MM.1S (cell line): ENCODE measurements at regions not wholly inside any gene's neighbourhood (a gene's known extent, or its start where the extent isn't known, plus 50 kb on each side); places are given as distances from the start of the nearest gene placed in this dataset.

Experiments
- DNase-seq: peaks from one replicate; pipeline ENCODE4 v3.0.0-alpha.2; 2015
- H2AFZ ChIP-seq: fragments of 300-600 bp; sonication (generic); 2 replicates; pipeline ENCODE4 v1.6.0; 2016; ENCODE audit warnings: antibody characterized with exemption, low read length
- H3F3A ChIP-seq: fragments of 300-600 bp; sonication (generic); 2 replicates; pipeline ENCODE4 v1.6.1; 2016; ENCODE audit warnings: mild to moderate bottlenecking, antibody characterized with exemption, low read length, moderate library complexity, mixed read lengths; ENCODE audit not compliant: insufficient read depth
- H3K27ac ChIP-seq: fragments of 300-600 bp; sonication (generic); 2 replicates; pipeline ENCODE4 v1.5.1; 2016; ENCODE audit warnings: mild to moderate bottlenecking, low read length
- H3K27me3 ChIP-seq: fragments of 300-600 bp; sonication (generic); replicated peaks from 2 replicates; pipeline ENCODE4 v1.6.0; 2016; ENCODE audit warnings: low read length; ENCODE audit not compliant: insufficient read depth
- H3K36me3 ChIP-seq: fragments of 300-600 bp; sonication (generic); replicated peaks from 2 replicates; pipeline ENCODE4 v1.6.1; 2016; ENCODE audit warnings: mild to moderate bottlenecking, low read length, mixed read lengths; ENCODE audit not compliant: insufficient read depth
- H3K4me1 ChIP-seq: fragments of 300-600 bp; sonication (generic); 2 replicates; pipeline ENCODE4 v1.6.1; 2016; ENCODE audit warnings: low read length, mixed read lengths
- H3K4me2 ChIP-seq: fragments of 300-600 bp; sonication (generic); 2 replicates; pipeline ENCODE4 v1.6.0; 2016; ENCODE audit warnings: low read depth, low read length
- H3K4me3 ChIP-seq: fragments of 300-600 bp; sonication (generic); 2 replicates; pipeline ENCODE4 v1.5.1; 2016; ENCODE audit warnings: low read length, mixed read lengths
- H3K79me2 ChIP-seq: fragments of 300-600 bp; sonication (generic); 2 replicates; pipeline ENCODE4 v1.6.1; 2016; ENCODE audit warnings: mixed run types, low read length, mixed read lengths
- H3K9ac ChIP-seq: fragments of 300-600 bp; sonication (generic); 2 replicates; pipeline ENCODE4 v1.6.1; 2016; ENCODE audit warnings: low read length, mixed read lengths
- H3K9me2 ChIP-seq: fragments of 300-600 bp; sonication (generic); replicated peaks from 2 replicates; pipeline ENCODE4 v1.6.1; 2016; ENCODE audit warnings: mild to moderate bottlenecking, low read length, mixed read lengths; ENCODE audit not compliant: insufficient read depth
- H3K9me3 ChIP-seq: fragments of 300-600 bp; sonication (generic); replicated peaks from 2 replicates; pipeline ENCODE4 v1.6.1; 2016; ENCODE audit warnings: mild to moderate bottlenecking, low read length, mixed read lengths; ENCODE audit not compliant: insufficient read depth
- H4K20me1 ChIP-seq: fragments of 300-600 bp; sonication (generic); 2 replicates; pipeline ENCODE4 v1.6.1; 2016; ENCODE audit warnings: mild to moderate bottlenecking, low read length, moderate library complexity, mixed read lengths; ENCODE audit not compliant: insufficient read depth
- EZH2 ChIP-seq: fragments of 300-600 bp; sonication (generic); optimal IDR thresholded peaks from 2 replicates; pipeline ENCODE3; 2017; ENCODE audit warnings: low read depth, mild to moderate bottlenecking, antibody characterized with exemption, low read length, mixed read lengths
- EZH2phosphoT487 ChIP-seq: fragments of 300-600 bp; sonication (generic); IDR thresholded peaks from 2 replicates; pipeline ENCODE4 v1.6.1; 2018; ENCODE audit warnings: antibody characterized with exemption, low read length
- TF ChIP-seq, protein P1 (sequence below): fragments of 300-600 bp; sonication (generic); IDR thresholded peaks from 2 replicates; pipeline ENCODE4 v1.5.1; 2016; ENCODE audit warnings: antibody characterized with exemption, low read length, mixed read lengths

DNA sequence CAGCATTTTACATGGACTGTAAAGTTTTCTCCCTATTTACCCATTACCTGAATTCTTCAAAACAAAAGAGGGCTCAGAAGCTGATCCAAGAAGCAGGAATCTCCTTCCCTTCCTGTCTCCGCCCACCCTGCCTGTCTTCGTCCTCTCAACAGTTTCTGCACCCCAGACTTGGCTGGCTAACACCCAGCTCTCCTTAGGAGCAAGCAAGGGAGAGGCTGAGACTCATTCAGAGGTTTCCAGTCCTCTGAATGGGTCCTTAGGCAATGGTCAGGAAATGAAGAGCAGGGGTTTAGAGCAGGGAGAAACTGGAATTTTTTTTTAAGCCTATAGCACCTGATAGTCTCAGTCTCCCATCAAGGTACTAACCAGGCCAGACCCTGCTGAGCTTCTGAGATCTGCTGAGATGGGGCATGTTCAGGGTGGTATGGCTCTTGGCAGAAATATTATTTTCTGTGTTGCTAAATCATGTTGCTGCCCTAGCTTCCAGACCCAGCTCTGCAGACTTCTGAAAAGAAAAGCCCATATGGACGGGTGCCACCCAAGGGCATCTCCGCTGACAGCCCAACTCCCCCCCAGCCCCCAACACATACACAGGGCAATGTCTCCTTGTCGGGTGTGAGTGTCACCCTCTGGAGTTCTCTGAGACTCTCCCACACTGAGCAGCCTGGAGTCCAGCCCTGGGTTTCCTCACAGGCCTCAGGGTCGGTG lies 74.6 kb upstream of the CD93 start:
- Histone ChIP-seq H3K36me3 (no peaks in the 10 kb centered on the region), H3K27ac (peak overlapping the region; percentile 43; the same call in 1 of the 2 replicates), H3K9me2 (no peaks in the 10 kb centered on the region), H3K9me3 (no peaks in the 10 kb centered on the region), H3K27me3 (no peaks in the 10 kb centered on the region), H3K4me3 (no peak overlapping the region), H3F3A (no peaks in the 10 kb centered on the region), H3K79me2 (no peaks in the 10 kb centered on the region), H4K20me1 (no peaks in the 10 kb centered on the region), H3K4me2 (no peak overlapping the region), H2AFZ (no peak overlapping the region), H3K4me1 (no peaks in the 10 kb centered on the region), H3K9ac (no peak overlapping the region)
- TF ChIP-seq EZH2 (no peak), EZH2phosphoT487 (no peak)
- TF ChIP-seq, protein P1, sequence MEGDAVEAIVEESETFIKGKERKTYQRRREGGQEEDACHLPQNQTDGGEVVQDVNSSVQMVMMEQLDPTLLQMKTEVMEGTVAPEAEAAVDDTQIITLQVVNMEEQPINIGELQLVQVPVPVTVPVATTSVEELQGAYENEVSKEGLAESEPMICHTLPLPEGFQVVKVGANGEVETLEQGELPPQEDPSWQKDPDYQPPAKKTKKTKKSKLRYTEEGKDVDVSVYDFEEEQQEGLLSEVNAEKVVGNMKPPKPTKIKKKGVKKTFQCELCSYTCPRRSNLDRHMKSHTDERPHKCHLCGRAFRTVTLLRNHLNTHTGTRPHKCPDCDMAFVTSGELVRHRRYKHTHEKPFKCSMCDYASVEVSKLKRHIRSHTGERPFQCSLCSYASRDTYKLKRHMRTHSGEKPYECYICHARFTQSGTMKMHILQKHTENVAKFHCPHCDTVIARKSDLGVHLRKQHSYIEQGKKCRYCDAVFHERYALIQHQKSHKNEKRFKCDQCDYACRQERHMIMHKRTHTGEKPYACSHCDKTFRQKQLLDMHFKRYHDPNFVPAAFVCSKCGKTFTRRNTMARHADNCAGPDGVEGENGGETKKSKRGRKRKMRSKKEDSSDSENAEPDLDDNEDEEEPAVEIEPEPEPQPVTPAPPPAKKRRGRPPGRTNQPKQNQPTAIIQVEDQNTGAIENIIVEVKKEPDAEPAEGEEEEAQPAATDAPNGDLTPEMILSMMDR, result no peak
- no peak for DNase-seq

DNA sequence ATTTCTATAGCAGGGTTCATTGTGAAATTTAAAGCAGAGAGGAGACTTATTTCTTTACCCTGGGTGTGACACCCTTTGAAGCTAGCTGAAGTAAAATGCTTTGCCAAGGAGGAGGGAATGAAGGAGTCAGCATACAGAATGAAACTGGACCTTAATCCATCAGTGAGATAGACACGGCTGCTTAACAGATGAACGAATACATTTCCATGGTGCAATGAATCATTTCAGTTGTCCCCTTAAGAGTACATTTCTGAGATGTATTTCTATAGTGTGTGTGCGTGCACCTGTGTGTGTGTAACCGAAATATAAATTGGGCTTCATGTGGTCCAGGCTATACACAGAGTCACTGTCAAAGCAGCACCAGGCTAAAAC lies 73.8 kb upstream of the CD93 start:
- H3F3A ChIP-seq, result no peaks in the 10 kb centered on the region
- no peak overlapping the region for H2AFZ ChIP-seq
- no peaks in the 10 kb centered on the region for H3K79me2 ChIP-seq
- no peaks in the 10 kb centered on the region for H3K36me3 ChIP-seq
- TF ChIP-seq EZH2phosphoT487 (no peak), EZH2 (no peak)
- TF ChIP-seq, protein P1, result no peak
- no peaks in the 10 kb centered on the region for H3K27me3 ChIP-seq
- no peak overlapping the region for H3K9ac ChIP-seq
- no peaks in the 10 kb centered on the region for H3K4me1 ChIP-seq
- H3K9me3 ChIP-seq, result no peaks in the 10 kb centered on the region
- H4K20me1 ChIP-seq, result no peaks in the 10 kb centered on the region
- no peak for DNase-seq
- no peak overlapping the region for H3K4me3 ChIP-seq
- no peaks in the 10 kb centered on the region for H3K9me2 ChIP-seq
- peak overlapping the region; percentile 43; the same call in 1 of the 2 replicates for H3K27ac ChIP-seq
- peak overlapping the region; percentile 34; the same call in 1 of the 2 replicates for H3K4me2 ChIP-seq

DNA sequence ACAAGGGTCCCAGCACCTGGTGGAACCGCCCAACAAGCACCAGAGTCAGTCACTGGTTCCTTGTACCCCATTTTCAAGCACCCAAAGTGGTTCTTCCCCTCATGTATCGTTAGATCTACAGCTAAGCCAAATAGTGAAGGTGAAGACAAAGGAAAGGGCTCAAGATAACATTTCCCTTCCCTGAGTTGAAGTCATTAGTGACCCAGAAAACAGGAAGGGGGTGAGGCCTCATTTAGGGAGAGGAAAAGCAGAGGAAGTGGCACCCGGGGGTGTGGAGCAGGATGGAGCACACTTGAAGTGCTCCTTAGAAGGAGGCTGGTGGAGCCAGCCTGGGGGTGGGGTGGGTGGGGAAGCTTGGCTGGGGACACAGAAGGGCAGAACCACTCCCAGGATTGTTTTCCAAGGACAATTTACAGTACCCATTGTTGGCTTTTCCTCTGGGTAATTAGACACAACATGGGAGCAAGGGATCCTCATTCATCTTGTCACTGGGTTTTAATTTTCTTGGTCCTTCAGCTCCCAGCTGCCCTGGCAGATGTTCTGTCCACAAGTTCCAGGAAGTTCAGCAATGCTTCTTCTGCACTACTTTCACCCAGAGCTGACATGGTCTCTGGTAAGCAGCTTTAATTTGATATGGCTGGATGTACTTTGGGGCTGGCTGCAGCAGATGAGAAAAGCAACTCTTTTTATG lies 73.3 kb upstream of the CD93 start:
- H3K27ac ChIP-seq, result peak overlapping the region; percentile 43; the same call in 1 of the 2 replicates

More for the DNA sequence above, 73.3 kb upstream of the CD93 start:
- Histone ChIP-seq H3K9me2 (no peaks in the 10 kb centered on the region), H3K4me1 (no peaks in the 10 kb centered on the region), H3K9ac (no peak overlapping the region), H3K9me3 (no peaks in the 10 kb centered on the region), H4K20me1 (no peaks in the 10 kb centered on the region), H3K27me3 (no peaks in the 10 kb centered on the region), H3K4me2 (peak overlapping the region; percentile 34; the same call in 1 of the 2 replicates), H2AFZ (no peak overlapping the region), H3K36me3 (no peaks in the 10 kb centered on the region), H3K79me2 (no peaks in the 10 kb centered on the region), H3K4me3 (no peak overlapping the region), H3F3A (no peaks in the 10 kb centered on the region)
- DNase-seq, result no peak
- TF ChIP-seq EZH2phosphoT487 (no peak), EZH2 (no peak)
- TF ChIP-seq, protein P1, result no peak
